K562 (cell line): ENCODE measurements at regions not wholly inside any gene's neighbourhood (a gene's known extent, or its start where the extent isn't known, plus 50 kb on each side); places are given as distances from the start of the nearest gene placed in this dataset.

ENCODE experiments used
- ATAC-seq: fragments of 200-7000 bp; cut with Tn5 transposase; 3 replicates; pipeline ENCODE4 v1.9.1; 2020; ENCODE audit warnings: moderate library complexity
- BruUV-seq: library from RNA; stranded (reverse); fragments of 400-500 nt; replicated peaks from 2 replicates; lab custom pipeline; 2021; lab: Mats Ljungman, UMichigan
- CTCF ChIA-PET: fragments of 300-600 bp; formaldehyde crosslinking; extraction: SDS; loops from one replicate; lab custom pipeline; 2021; ENCODE audit warnings: low intra/inter-chr PET ratio; lab: Yijun Ruan, JAX
- POLR2A ChIA-PET: fragments of 300-600, 350-650 bp; sonication (Branson Sonifier 250); formaldehyde crosslinking; extraction: SDS; loops from one replicate; lab custom pipeline; 2021; ENCODE audit warnings: antibody characterized with exemption, inconsistent platforms; lab: Yijun Ruan, JAX
- DNase-seq, 4 experiments: peaks; one replicate each; pipeline versions ENCODE4 v3.0.0 to v3.0.0-alpha.2; 2011 to 2018; ENCODE audit warnings: low spot score in 3 of 4, mixed read lengths in 3 of 4; ENCODE audit errors: extremely low read depth in 1 of 4
- FAIRE-seq: peaks from 2 replicates; lab custom pipeline; 2011; peaks lifted over from hg19 to GRCh38; lab: Jason Lieb, UNC
- H2AFZ ChIP-seq: 2 replicates; pipeline ENCODE4 v1.6.0; 2011; ENCODE audit warnings: low read depth, low read length, control low read depth, inconsistent platforms
- H3K27ac ChIP-seq: fragments of 200-600 bp; 3 replicates; pipeline ENCODE4 v1.8.0; 2011; ENCODE audit warnings: low read depth, mild to moderate bottlenecking, control low read depth, inconsistent platforms, low read length, moderate library complexity, mixed read lengths; ENCODE audit errors: extremely low read depth
- H3K27me3 ChIP-seq, 2 experiments: fragments of 300-600 bp in 1 of 2; 2 replicates in 1 of 2; 3 replicates in 1 of 2; pipeline versions ENCODE4 v1.6.0 to v1.8.0; 2011; ENCODE audit warnings: inconsistent platforms in 2 of 2, low read length in 2 of 2, mild to moderate bottlenecking in 1 of 2, mixed read lengths in 1 of 2, moderate library complexity in 1 of 2; ENCODE audit not compliant: control insufficient read depth in 2 of 2, insufficient read depth in 2 of 2
- H3K36me3 ChIP-seq: fragments of 300-600 bp; 3 replicates; pipeline ENCODE4 v1.8.0; 2011; ENCODE audit warnings: mild to moderate bottlenecking, low read length, inconsistent platforms; ENCODE audit not compliant: control insufficient read depth, insufficient read depth
- H3K4me1 ChIP-seq, 2 experiments: fragments of 200-600 bp in 1 of 2; replicated peaks in 1 of 2; 2 replicates in 1 of 2; 3 replicates in 1 of 2; pipeline versions ENCODE4 v1.5.1 to v1.8.0; 2011; ENCODE audit warnings: inconsistent platforms in 2 of 2, low read length in 2 of 2, mild to moderate bottlenecking in 1 of 2, mixed read lengths in 1 of 2, moderate library complexity in 1 of 2; ENCODE audit not compliant: control insufficient read depth in 2 of 2, insufficient read depth in 2 of 2
- H3K4me2 ChIP-seq: 2 replicates; pipeline ENCODE4 v1.6.1; 2011; ENCODE audit warnings: low read length, control low read depth, inconsistent platforms, mixed read lengths; ENCODE audit not compliant: insufficient read depth
- H3K4me3 ChIP-seq: fragments of 200-600 bp; sonication (generic), shearing (Covaris generic); 2 replicates; pipeline ENCODE4 v1.5.1; 2016; ENCODE audit warnings: control low read depth, inconsistent platforms
- H3K79me2 ChIP-seq: fragments of 200-600 bp; 3 replicates; pipeline ENCODE4 v1.8.0; 2011; ENCODE audit warnings: low read length, inconsistent platforms; ENCODE audit not compliant: control insufficient read depth, insufficient read depth
- H3K9ac ChIP-seq, 2 experiments: 2 replicates each; pipeline versions ENCODE4 v1.6.0 to v1.6.1; 2011; ENCODE audit warnings: low read depth in 2 of 2, low read length in 2 of 2, control low read depth in 1 of 2, inconsistent platforms in 1 of 2, mild to moderate bottlenecking in 1 of 2, mixed read lengths in 1 of 2; ENCODE audit not compliant: insufficient read depth in 1 of 2
- H3K9me1 ChIP-seq: one replicate; pipeline ENCODE4 v1.6.0; 2011; ENCODE audit warnings: inconsistent platforms, mild to moderate bottlenecking, low read length, moderate library complexity; ENCODE audit not compliant: control insufficient read depth, insufficient read depth
- H3K9me3 ChIP-seq: replicated peaks from 2 replicates; pipeline ENCODE4 v1.5.1; 2011; ENCODE audit warnings: low read depth, low read length, inconsistent platforms; ENCODE audit not compliant: control insufficient read depth, insufficient read depth
- H4K20me1 ChIP-seq: replicated peaks from 2 replicates; pipeline ENCODE4 v1.6.1; 2011; ENCODE audit warnings: low read length, inconsistent platforms, mixed read lengths; ENCODE audit not compliant: control insufficient read depth, insufficient read depth
- ARHGAP35 ChIP-seq: fragments of 450-650 bp; IDR thresholded peaks from 2 replicates; pipeline ENCODE4 v1.6.1; 2018; ENCODE audit not compliant: partially characterized antibody
- BACH1 ChIP-seq: fragments of 200-800 bp; sonication (Bioruptor generic); IDR thresholded peaks from 2 replicates; pipeline ENCODE4 v1.6.1; 2016; ENCODE audit warnings: missing genetic modification characterization, missing compliant biosample characterization
- FIP1L1 ChIP-seq: fragments of 200-400 bp; formaldehyde crosslinking; IDR thresholded peaks from 2 replicates; pipeline ENCODE4 v1.6.1; 2018; ENCODE audit warnings: mild to moderate bottlenecking, low read depth, low read length; ENCODE audit not compliant: poor library complexity, severe bottlenecking
- FOXM1 ChIP-seq, 2 experiments: fragments of 450-650 bp in 1 of 2; sonication (generic) in 1 of 2; formaldehyde crosslinking in 1 of 2; IDR thresholded peaks; 2 replicates each; pipeline versions ENCODE4 v1.6.1 to v1.9.0; 2017 to 2022; ENCODE audit warnings: low read depth in 2 of 2, mild to moderate bottlenecking in 2 of 2, missing genetic modification reagents in 1 of 2, moderate library complexity in 1 of 2
- HNRNPL ChIP-seq: fragments of 200-400 bp; formaldehyde crosslinking; IDR thresholded peaks from 2 replicates; pipeline ENCODE4 v1.6.1; 2017; ENCODE audit warnings: low read depth, mild to moderate bottlenecking, low read length
- JUNB ChIP-seq: fragments of 450-650 bp; formaldehyde crosslinking; conservative IDR thresholded peaks from 2 replicates; pipeline ENCODE4 v1.4.0; 2020; ENCODE audit warnings: mild to moderate bottlenecking
- KLF10 ChIP-seq: fragments of 250-450 bp; sonication (Bioruptor Pico); IDR thresholded peaks from 2 replicates; pipeline ENCODE4 v1.6.1; 2021; ENCODE audit warnings: matching md5 sums
- MYC ChIP-seq, 2 experiments: fragments of 250-450 bp in 1 of 2; sonication (Bioruptor Pico) in 1 of 2; IDR thresholded peaks; 2 replicates each; pipeline versions ENCODE4 v1.5.1 to v1.6.1; 2012 to 2021; ENCODE audit warnings: low read depth in 2 of 2, borderline replicate concordance in 1 of 2, improper control_type of control experiment in 1 of 2, low read length in 1 of 2, mild to moderate bottlenecking in 1 of 2, moderate library complexity in 1 of 2
- TAF7 ChIP-seq: fragments of 450-650 bp; IDR thresholded peaks from 2 replicates; pipeline ENCODE4 v1.6.1; 2016; ENCODE audit warnings: missing genetic modification characterization, missing compliant biosample characterization
- TEAD1 ChIP-seq, 2 experiments: fragments of 450-650 bp in 1 of 2; sonication (generic) in 1 of 2; formaldehyde crosslinking; IDR thresholded peaks; 2 replicates each; pipeline versions ENCODE4 v1.4.0 to v1.8.0; 2020 to 2022; ENCODE audit warnings: mild to moderate bottlenecking in 2 of 2, missing genetic modification reagents in 1 of 2
- ZEB2 ChIP-seq: fragments of 450-650 bp; IDR thresholded peaks from 2 replicates; pipeline ENCODE4 v1.6.1; 2016
- ZFX ChIP-seq: sonication (generic); formaldehyde crosslinking; IDR thresholded peaks from 2 replicates; pipeline ENCODE4 v1.8.0; 2022; ENCODE audit warnings: mild to moderate bottlenecking, missing genetic modification reagents, moderate library complexity
- ZKSCAN8 ChIP-seq: fragments of 200-800 bp; sonication (Bioruptor generic); IDR thresholded peaks from 2 replicates; pipeline ENCODE4 v1.6.1; 2016; ENCODE audit warnings: missing genetic modification characterization, missing compliant biosample characterization
- ZNF239 ChIP-seq: fragments of 250-450 bp; sonication (Bioruptor Pico); IDR thresholded peaks from 2 replicates; pipeline ENCODE4 v1.4.0; 2020; ENCODE audit warnings: mild to moderate bottlenecking
- ZNF408 ChIP-seq: fragments of 250-450 bp; sonication (Bioruptor Pico); IDR thresholded peaks from 2 replicates; pipeline ENCODE4 v1.4.0; 2020; ENCODE audit warnings: low read depth, mild to moderate bottlenecking, moderate library complexity
- WGBS: fragments of 100-300 bp; shearing (Covaris generic); methylation state at CpG from one replicate; pipeline ENCODE4 v1.1.6; 2016; ENCODE audit warnings: low coverage, mixed read lengths; ENCODE audit not compliant: insufficient coverage; ENCODE audit errors: missing lambda C conversion rate; 5-methylcytosine and 5-hydroxymethylcytosine counted together
- in situ Hi-C: fragments of 300-500 bp; cut with MboI; formaldehyde crosslinking; loops from 4 replicates; pipeline ENCODE4 v1.15.0; 2018; ENCODE audit warnings: inconsistent platforms, mixed read lengths
- intact Hi-C: fragments of 100-400 bp; cut with micrococcal nuclease; formaldehyde crosslinking; loops from 2 replicates; pipeline ENCODE4 v1.14.2; 2022
- TF ChIP-seq, protein P1 (sequence below): sonication (generic); formaldehyde crosslinking; IDR thresholded peaks from 2 replicates; pipeline ENCODE4 v1.5.0; 2020; ENCODE audit warnings: missing genetic modification reagents
- TF ChIP-seq, protein P2 (sequence below): fragments of 450-650 bp; formaldehyde crosslinking; IDR thresholded peaks from 2 replicates; pipeline ENCODE4 v1.4.0; 2020; ENCODE audit warnings: mild to moderate bottlenecking, moderate library complexity
- TF ChIP-seq, protein P3 (sequence below): fragments of 450-650 bp; IDR thresholded peaks from 2 replicates; pipeline ENCODE4 v1.6.1; 2016; ENCODE audit warnings: missing biosample characterization, missing genetic modification characterization

DNA sequence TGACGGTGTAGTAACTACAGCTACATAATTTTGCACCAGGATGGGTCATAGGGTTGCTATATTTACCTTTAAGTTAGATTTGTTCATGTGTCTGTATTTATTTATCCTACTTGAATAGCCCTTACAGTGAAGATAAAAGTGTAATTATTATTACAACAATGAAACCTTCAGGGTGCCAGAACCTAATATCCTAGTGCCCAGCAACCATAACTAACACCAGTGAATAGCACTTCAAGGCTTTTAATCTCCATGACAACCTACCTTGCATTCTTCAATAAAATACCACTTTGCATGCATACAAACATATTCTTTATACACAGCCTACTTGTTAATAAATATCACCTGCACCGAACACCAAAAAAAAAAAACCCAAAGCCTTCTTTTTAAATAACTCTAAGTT is 58.7 kb upstream of the G2E3 start:
- DNase-seq (no peak), ATAC-seq (no peak), FAIRE-seq (no peak)
- Histone ChIP-seq H3K4me1 (no peaks in the 10 kb centered on the region), H4K20me1 (no peaks in the 10 kb centered on the region), H3K4me3 (no peak overlapping the region), H3K9me1 (no peaks in the 10 kb centered on the region), H3K27ac (no peak overlapping the region), H3K9me3 (no peaks in the 10 kb centered on the region), H3K9ac (no peak overlapping the region), H3K27me3 (no peaks in the 10 kb centered on the region; a peak in 1 of 5 replicates), H3K79me2 (no peaks in the 10 kb centered on the region), H2AFZ (no peak overlapping the region), H3K4me2 (no peak overlapping the region), H3K36me3 (no peaks in the 10 kb centered on the region)
- intact Hi-C loops (no loop called here), in situ Hi-C loops (no loop called here)
- POLR2A ChIA-PET = interaction anchor here (0.6 kb wide), 1 partner anchor 28 kb away, joined by 3 read pairs; no protein-coding TSS in a partner anchor
- no TSS peak for BruUV-seq
- TF ChIP-seq, protein P1, sequence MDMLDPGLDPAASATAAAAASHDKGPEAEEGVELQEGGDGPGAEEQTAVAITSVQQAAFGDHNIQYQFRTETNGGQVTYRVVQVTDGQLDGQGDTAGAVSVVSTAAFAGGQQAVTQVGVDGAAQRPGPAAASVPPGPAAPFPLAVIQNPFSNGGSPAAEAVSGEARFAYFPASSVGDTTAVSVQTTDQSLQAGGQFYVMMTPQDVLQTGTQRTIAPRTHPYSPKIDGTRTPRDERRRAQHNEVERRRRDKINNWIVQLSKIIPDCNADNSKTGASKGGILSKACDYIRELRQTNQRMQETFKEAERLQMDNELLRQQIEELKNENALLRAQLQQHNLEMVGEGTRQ (CRISPR knock-in tag) = no peak
- no peak for TF ChIP-seq MYC (IDR thresholded peaks at IDR 0.05; ENCODE audit: low read depth, low read length)
- no peak for TF ChIP-seq MYC (CRISPR knock-in tag; IDR thresholded peaks at IDR 0.05; ENCODE audit: borderline replicate concordance, low read depth)
- no peak for TF ChIP-seq HNRNPL
- TF ChIP-seq, protein P2, sequence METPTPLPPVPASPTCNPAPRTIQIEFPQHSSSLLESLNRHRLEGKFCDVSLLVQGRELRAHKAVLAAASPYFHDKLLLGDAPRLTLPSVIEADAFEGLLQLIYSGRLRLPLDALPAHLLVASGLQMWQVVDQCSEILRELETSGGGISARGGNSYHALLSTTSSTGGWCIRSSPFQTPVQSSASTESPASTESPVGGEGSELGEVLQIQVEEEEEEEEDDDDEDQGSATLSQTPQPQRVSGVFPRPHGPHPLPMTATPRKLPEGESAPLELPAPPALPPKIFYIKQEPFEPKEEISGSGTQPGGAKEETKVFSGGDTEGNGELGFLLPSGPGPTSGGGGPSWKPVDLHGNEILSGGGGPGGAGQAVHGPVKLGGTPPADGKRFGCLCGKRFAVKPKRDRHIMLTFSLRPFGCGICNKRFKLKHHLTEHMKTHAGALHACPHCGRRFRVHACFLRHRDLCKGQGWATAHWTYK (CRISPR knock-in tag) = no peak
- TF ChIP-seq KLF10 (CRISPR knock-in tag) = no peak
- TF ChIP-seq ARHGAP35 = no peak
- TF ChIP-seq ZEB2 = no peak
- TF ChIP-seq ZNF239 (CRISPR knock-in tag) = no peak
- TF ChIP-seq ZKSCAN8 (CRISPR knock-in tag) = no peak
- TF ChIP-seq TEAD1 (CRISPR knock-in tag; IDR thresholded peaks at IDR 0.05) = no peak
- TF ChIP-seq TAF7 = no peak
- no peak for TF ChIP-seq BACH1 (tag)
- TF ChIP-seq ZNF408 (CRISPR knock-in tag) = no peak
- TF ChIP-seq, protein P3, sequence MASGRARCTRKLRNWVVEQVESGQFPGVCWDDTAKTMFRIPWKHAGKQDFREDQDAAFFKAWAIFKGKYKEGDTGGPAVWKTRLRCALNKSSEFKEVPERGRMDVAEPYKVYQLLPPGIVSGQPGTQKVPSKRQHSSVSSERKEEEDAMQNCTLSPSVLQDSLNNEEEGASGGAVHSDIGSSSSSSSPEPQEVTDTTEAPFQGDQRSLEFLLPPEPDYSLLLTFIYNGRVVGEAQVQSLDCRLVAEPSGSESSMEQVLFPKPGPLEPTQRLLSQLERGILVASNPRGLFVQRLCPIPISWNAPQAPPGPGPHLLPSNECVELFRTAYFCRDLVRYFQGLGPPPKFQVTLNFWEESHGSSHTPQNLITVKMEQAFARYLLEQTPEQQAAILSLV (tag) = no peak
- no peak for TF ChIP-seq FOXM1 (IDR thresholded peaks at IDR 0.05; ENCODE audit: low read depth)
- no peak for TF ChIP-seq FOXM1 (CRISPR knock-in tag; IDR thresholded peaks at IDR 0.05; ENCODE audit: low read depth)
- no peak for TF ChIP-seq JUNB
- no peak for TF ChIP-seq ZFX (CRISPR knock-in tag)
- TF ChIP-seq FIP1L1 = no peak
- WGBS = 6% methylated on average over 2 of the region's 2 CpGs
- CTCF ChIA-PET = no interaction called here
